Fibroblast of skin of right quadriceps (primary cell): ENCODE measurements at regions not wholly inside any gene's neighbourhood (a gene's known extent, or its start where the extent isn't known, plus 50 kb on each side); places are given as distances from the start of the nearest gene placed in this dataset.
"Not testable (repeated sequence)": the region's sequence is repeated elsewhere in the genome, so short reads cannot be mapped to it uniquely, and the experiment has no call there.

Experiments
- DNase-seq: peaks from one replicate; pipeline ENCODE4 v3.0.0-alpha.2; 2013

DNA sequence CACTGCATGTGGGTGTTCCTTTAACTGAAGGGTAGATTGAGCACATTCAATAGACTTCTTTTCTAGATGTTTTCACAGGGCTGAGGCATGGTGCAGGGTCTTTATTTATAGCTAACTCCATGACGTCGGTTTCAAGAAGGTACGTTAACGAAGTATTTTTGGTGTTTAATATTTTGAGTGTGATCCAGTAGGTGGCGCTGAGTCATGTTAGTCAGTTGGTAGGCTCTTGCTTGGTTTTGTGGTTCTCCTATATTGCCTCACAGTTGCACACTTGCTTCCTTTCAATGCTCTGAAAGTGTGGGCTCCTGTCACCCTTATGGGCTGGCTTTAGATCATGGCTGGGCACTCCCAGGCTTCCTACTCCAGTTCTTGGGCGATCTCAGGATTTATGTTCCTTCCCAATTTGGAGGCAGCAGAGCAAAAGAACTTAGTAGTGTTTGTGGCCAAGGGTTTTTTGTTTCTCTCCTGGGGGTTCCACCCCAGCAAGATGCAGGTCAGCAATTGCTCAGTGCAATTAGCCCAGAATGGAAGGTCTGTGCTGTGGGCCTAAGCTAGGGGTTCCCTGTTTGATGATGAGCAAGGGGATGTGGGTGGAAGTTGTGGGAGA lies 471.6 kb upstream of the FOXG1 start:
- DNase-seq, result peak; percentile 41

GRCh38 chr14:28297559-28297958 lies 469.0 kb upstream of the FOXG1 start:
- no peak for DNase-seq

DNA sequence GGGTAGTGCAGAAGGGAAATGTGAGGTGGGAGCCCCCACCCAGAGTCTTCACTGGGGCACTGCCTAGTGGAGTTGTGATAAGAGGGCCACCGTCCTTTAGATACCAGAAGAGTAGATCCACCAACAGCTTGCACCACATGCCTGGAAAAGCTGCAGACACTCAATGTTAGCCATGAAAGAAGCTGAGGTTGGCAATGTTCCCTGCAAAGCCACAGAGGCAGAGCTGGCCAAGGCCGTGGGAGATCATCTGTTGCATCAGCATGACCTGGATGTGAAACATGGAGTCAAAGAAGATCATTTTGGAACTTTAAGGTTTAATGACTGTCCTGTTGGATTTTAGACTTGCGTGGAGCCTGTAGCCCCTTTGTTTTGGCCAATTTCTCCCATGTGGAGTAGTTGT lies 468.4 kb upstream of the FOXG1 start:
- no peak for DNase-seq

DNA sequence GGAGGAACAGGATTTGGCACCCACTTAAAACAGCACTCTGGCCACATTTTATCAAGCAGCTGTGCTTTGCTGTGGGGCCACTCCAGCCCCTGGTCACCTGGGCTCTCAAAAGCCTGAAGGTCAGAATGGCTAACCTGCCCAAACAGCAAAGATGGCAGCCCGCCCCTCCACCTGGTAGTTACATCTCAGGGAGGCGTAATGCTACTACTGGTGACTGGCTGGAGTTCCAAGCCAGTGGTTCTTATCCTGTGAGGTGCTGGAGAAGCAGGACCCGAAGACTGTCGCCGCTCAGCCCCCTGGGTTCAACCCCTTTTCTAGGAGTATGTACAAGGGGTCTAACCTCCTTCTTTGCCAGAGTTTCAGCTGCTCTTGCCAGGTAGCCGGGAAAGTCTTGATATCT lies 467.4 kb upstream of the FOXG1 start:
- no peak for DNase-seq

- DNase-seq, result no peak
Measured at GRCh38 chr14:28300356-28300755, 466.2 kb upstream of the FOXG1 start.

DNA sequence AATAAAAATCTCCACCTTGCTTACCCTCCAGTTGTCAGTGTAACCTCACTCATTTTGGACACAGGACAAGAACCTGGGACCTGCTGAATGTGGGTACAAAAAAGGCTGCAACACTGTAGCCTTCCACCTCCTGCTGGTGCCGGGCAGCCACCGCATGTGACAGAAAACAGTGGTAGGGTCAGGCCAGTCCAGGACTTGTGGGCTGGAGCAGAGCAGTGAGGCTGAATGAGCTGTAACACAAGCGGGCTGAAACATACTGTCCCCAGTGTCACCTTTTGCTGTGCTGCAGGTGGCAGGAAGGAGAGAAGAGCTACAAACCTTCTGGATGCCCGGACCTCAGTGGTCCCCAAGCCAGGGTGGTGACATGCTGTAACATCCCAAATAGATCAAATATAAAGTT lies 465.4 kb upstream of the FOXG1 start:
- DNase-seq, result no peak

GRCh38 chr14:28303248-28303647 lies 463.3 kb upstream of the FOXG1 start:
- DNase-seq, result peak; percentile 30

- DNase-seq, result no peak
Measured at GRCh38 chr14:28305938-28306337, 460.6 kb upstream of the FOXG1 start.

GRCh38 chr14:28307506-28307905 lies 459.1 kb upstream of the FOXG1 start:
- no peak for DNase-seq

- DNase-seq, result peak; percentile 74
Measured at GRCh38 chr14:28308734-28309133, 457.9 kb upstream of the FOXG1 start.

DNA sequence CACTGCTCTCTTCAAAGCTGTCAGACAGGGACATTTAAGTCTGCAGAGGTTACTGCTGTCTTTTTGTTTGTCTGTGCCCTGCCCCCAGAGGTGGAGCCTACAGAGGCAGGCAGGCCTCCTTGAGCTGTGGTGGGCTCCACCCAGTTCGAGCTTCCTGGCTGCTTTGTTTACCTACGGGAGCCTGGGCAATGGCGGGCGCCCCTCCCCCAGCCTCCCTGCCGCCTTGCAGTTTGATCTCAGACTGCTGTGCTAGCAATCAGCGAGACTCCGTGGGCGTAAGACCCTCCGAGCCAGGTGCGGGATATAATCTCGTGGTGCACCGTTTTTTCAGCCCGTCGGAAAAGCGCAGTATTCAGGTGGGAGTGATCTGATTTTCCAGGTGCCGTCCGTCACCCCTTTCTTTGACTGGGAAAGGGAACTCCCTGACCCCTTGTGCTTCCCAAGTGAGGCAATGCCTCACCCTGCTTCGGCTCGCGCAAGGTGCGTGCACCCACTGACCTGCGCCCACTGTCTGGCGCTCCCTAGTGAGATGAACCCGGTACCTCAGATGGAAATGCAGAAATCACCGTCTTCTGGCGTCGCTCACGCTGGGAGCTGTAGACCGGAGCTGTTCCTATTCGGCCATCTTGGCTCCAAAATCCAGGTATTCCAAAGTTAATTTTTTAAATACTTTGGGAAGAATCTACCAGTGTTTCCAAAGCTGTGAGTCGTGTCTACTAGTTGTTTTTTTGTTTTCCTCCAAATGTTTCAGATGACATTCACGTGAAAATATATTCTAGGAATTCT lies 448.5 kb upstream of the FOXG1 start:
- DNase-seq, result not testable (repeated sequence)

DNA sequence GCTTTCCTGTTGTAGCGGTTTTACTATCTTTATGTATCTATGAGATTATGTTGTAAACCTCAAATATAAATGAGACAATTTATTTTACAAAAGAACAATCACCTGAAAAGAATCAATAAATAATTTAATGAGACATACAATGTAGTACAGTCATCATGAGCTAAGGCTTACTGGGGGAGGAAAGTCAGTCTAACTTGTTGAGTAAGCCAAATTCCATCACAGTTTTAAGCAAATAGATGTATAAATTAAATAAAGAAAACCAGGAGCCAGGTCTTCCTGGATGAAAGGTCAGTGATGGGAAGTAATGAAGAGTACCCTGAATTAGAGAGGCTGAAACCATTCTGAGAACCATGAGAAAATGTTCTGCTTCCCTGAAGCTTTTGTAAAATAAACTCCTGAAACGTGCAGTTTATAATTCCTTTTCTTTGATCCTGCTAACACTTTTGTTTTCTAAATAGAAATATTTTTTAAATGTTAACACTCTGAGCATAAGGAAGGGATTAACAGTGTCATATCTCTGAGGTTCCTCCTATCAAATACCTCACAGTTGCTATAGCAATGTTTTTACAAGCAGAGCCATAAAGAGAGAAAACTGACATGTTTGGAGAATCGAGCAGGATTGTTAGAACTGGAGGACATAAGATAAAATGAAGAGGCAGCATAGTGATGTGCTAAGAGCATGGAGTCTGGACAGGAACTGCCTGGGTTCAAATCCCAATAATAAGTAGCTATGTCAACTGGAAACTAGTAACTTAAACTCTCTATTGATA lies 444.9 kb upstream of the FOXG1 start:
- peak; percentile 11 for DNase-seq

DNA sequence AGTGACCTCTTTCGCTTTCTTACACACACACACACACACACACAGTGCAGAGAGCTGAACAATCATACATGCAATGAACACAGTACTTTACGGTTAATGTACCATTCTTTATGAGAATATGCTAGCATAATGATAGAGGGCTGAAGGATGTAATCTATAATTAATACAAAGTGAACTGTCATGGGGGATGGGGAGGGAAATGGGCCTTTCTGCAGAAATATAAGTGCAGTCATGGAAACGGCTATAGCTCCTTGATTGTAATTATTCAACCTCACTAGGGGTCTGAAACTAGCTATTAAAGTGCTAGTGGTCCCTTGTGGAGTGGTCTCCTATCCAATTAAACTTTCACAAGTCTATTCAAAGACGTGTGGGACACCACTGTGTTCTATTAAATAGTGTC lies 443.2 kb upstream of the FOXG1 start:
- DNase-seq, result no peak

GRCh38 chr14:28323951-28324741 lies 442.4 kb upstream of the FOXG1 start:
- DNase-seq, result no peak

GRCh38 chr14:28340816-28341215 lies 425.8 kb upstream of the FOXG1 start:
- DNase-seq, result no peak

GRCh38 chr14:28344381-28344780 lies 422.2 kb upstream of the FOXG1 start:
- DNase-seq, result peak; percentile 8

- DNase-seq, result no peak
Measured at GRCh38 chr14:28348797-28349196, 417.8 kb upstream of the FOXG1 start.

DNA sequence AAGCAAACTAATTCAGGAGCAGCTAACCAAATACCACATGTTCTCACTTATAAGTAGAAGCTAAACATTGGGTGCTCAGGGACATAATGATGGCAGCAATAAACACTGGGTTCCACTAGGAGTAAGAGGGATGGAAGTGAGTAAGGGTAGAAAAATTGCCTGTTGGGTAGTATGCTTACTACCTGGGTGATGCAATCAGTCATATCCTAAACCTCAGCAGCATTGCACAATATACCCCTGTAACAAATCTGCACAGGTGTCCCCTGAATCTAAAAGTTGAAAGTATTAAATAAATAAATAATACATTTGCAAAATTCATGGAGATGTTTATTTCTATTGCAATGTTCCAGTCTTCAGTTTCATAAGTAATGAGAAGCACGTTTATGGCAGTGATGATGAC lies 409.8 kb upstream of the FOXG1 start:
- DNase-seq, result no peak

DNA sequence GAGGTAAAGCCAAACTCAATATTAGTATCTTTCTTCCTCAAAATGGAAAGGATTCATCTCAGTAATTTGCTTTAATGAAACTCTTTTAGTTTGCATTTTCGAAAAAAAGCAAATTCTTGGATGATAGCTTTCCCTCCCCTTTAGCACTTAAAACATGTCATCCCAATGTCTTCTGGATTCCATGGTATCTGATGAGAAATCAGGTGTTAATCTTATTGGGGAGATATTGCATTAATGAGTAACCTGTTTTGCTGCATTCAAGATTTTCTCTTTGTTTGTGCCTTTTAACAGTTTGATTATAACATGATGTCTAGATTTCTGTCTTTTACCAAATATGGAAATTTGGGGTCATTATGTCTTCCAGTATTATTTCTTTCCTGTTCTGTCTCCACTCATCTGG lies 405.1 kb upstream of the FOXG1 start:
- DNase-seq, result no peak

DNA sequence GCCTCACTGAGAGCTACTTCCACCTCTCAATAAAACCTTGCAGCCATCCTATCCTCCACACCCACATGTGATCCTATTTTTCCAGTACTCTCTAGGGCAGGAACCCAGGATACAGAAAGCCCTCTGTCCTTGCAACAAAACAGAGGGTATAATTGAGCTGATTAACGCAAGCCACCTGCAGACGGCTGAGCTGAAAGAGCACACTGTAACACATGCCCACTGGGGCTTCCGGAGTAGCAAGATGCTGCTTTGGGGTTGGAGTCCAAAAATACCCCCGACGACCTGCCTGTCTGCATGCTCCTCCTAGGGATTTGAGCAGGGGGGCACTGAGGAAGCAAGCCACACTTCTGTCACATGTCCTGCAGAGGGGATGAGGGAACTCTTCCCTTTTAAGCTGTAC lies 401.1 kb upstream of the FOXG1 start:
- DNase-seq, result no peak

- no peak for DNase-seq
Measured at GRCh38 chr14:28373721-28374120, 392.9 kb upstream of the FOXG1 start.

- peak; percentile 26 for DNase-seq
Measured at GRCh38 chr14:28375295-28375694, 391.3 kb upstream of the FOXG1 start.

DNA sequence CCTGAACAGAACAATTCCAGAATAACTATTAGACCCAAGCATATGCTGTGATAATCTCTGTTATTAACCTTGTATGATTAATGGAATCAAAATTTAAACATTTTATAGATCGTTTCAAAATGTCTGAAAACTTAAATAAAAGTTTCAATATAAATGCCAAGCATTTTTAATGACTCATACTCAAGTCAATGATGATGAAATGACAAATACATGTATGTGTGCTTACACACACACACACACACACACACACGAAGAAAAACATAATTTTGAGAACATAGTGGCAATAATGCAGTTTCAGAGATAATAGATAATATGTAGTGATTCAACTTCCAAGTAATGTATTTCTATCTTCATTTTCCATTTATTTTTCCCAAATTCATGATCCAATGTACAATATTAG lies 384.9 kb upstream of the FOXG1 start:
- peak; percentile 16 for DNase-seq
